ENCODE measurements at regions not wholly inside any gene's neighbourhood (a gene's known extent, or its start where the extent isn't known, plus 50 kb on each side); places are given as distances from the start of the nearest gene placed in this dataset.

GRCh38 chr2:59569124-59569523, 984.3 kb downstream of the BCL11A start:
- H3K4me2 ChIP-seq (ENCODE audit: control insufficient read depth, insufficient read depth), result no peak overlapping the region
- intact Hi-C loops (cut with micrococcal nuclease; ENCODE audit: unreplicated experiment) (loop anchor here (10.0 kb wide), 1 partner anchor 264 kb away; no protein-coding TSS in a partner anchor), in situ Hi-C loops (cut with MboI) (no loop called here)
- SMC1A ChIA-PET (ENCODE audit: uncharacterized antibody, unreplicated experiment), result no interaction called here
- no peaks in the 10 kb centered on the region for H3K36me3 ChIP-seq (ENCODE audit: control insufficient read depth in 2 of 2, insufficient read depth in 2 of 2, low read length in 1 of 2)
- no peak for ATAC-seq
- H3K4me3 ChIP-seq, result no peak overlapping the region
- 77% methylated on average over 1 of the region's 1 CpG for whole genome bisulfite sequencing (ENCODE audit: insufficient coverage, insufficient replicate concordance, low lambda C conversion rate, missing lambda C conversion rate)
- BruUV-seq (replicated peaks), result no TSS peak
- H2AFZ ChIP-seq (ENCODE audit: control insufficient read depth, low read depth, low read length), result no peak overlapping the region
- H3K27ac ChIP-seq (ENCODE audit: control insufficient read depth, insufficient read depth), result no peak overlapping the region
- RAD21 ChIA-PET (ENCODE audit: unreplicated experiment), result no interaction called here
- FAIRE-seq, result no peak
- no peaks in the 10 kb centered on the region for H4K20me1 ChIP-seq (ENCODE audit: control insufficient read depth, insufficient read depth)
- DNase-seq (ENCODE audit: low read depth, low spot score), result no peak
- CTCF ChIA-PET, result no interaction called here
- H3K9ac ChIP-seq (ENCODE audit: control insufficient read depth, insufficient read depth, low read length), result no peak overlapping the region
- no peaks in the 10 kb centered on the region for H3K4me1 ChIP-seq (ENCODE audit: control insufficient read depth, insufficient read depth, low read length)
- H3K27me3 ChIP-seq (replicated peaks in 1 of 2; ENCODE audit: control insufficient read depth in 2 of 2, insufficient read depth in 2 of 2, low read length in 1 of 2), result no peaks in the 10 kb centered on the region
- TF ChIP-seq MYC (IDR thresholded peaks at IDR 0.05; ENCODE audit: insufficient read depth, insufficient read length, insufficient replicate concordance, low read length, severe bottlenecking) (no peak), MLLT1 (IDR thresholded peaks at IDR 0.05) (no peak), PML (IDR thresholded peaks at IDR 0.05; ENCODE audit: low read length) (no peak), HDAC6 (IDR thresholded peaks at IDR 0.05; ENCODE audit: unreplicated experiment) (no peak), ZNF687 (IDR thresholded peaks at IDR 0.05) (no peak), ZNF274 (IDR thresholded peaks at IDR 0.05; ENCODE audit: insufficient read depth, insufficient read length) (no peak), SMARCA5 (IDR thresholded peaks at IDR 0.05) (no peak), ESRRA (IDR thresholded peaks at IDR 0.05; ENCODE audit: low read length) (no peak), CHD1 (IDR thresholded peaks at IDR 0.05; ENCODE audit: low read depth, low read length) (no peak), SRF (IDR thresholded peaks at IDR 0.05; ENCODE audit: low read depth in 2 of 2, low read length in 2 of 2) (no peak)
- POLR2A ChIA-PET, result no interaction called here
- H3K79me2 ChIP-seq (ENCODE audit: control insufficient read depth, insufficient read depth, low read length), result no peaks in the 10 kb centered on the region
- no peaks in the 10 kb centered on the region for H3K9me3 ChIP-seq (replicated peaks; ENCODE audit: control insufficient read depth, insufficient read depth, low read length)

Measured in GM12878 (cell line).